Prostate gland (tissue), 2 donors: ENCODE measurements at regions not wholly inside any gene's neighbourhood (a gene's known extent, or its start where the extent isn't known, plus 50 kb on each side); places are given as distances from the start of the nearest gene placed in this dataset.

Experiments
- DNase-seq: peaks from one replicate; pipeline ENCODE4 v3.0.0-alpha.2; 2019; ENCODE audit warnings: low spot score
- H3K27ac ChIP-seq, 2 donors: fragments of 200-600 bp; sonication (generic); 2 replicates each; pipeline ENCODE4 v1.5.1; 2017 to 2019
- H3K27me3 ChIP-seq: fragments of 200-600 bp; sonication (generic); replicated peaks from 2 replicates; pipeline ENCODE4 v1.5.1; 2019; ENCODE audit not compliant: insufficient read depth
- H3K36me3 ChIP-seq, 2 donors: fragments of 200-600 bp; sonication (generic); 1 replicate in 1 of 2; 2 replicates in 1 of 2; pipeline versions ENCODE4 v1.5.1 to v1.8.1; 2017 to 2019
- H3K4me1 ChIP-seq: fragments of 200-600 bp; sonication (generic); replicated peaks from 2 replicates; pipeline ENCODE4 v1.5.1; 2019
- H3K4me3 ChIP-seq, 2 donors: fragments of 200-600 bp; sonication (generic); 2 replicates each; pipeline ENCODE4 v1.5.1; 2017 to 2019
- H3K9me3 ChIP-seq: fragments of 200-600 bp; sonication (generic); 2 replicates; pipeline ENCODE4 v1.5.1; 2017
- CTCF ChIP-seq, 4 experiments: fragments of 200-600 bp in 2 of 4; fragments of 450-650 bp in 2 of 4; sonication (generic) in 2 of 4; IDR thresholded peaks; 1 replicate in 3 of 4; 2 replicates in 1 of 4; pipeline ENCODE4 v1.5.1; 2016 to 2019; ENCODE audit warnings: antibody characterized with exemption in 4 of 4, mild to moderate bottlenecking in 2 of 4, moderate library complexity in 2 of 4
- POLR2A ChIP-seq: fragments of 450-650 bp; IDR thresholded peaks from one replicate; pipeline ENCODE4 v1.6.1; 2016; ENCODE audit warnings: antibody characterized with exemption, mild to moderate bottlenecking
- POLR2AphosphoS5 ChIP-seq: sonication (generic); formaldehyde crosslinking; IDR thresholded peaks from one replicate; pipeline ENCODE4 v1.6.1; 2017; ENCODE audit warnings: antibody characterized with exemption
- WGBS: methylation state at CpG from one replicate; pipeline ENCODE4 v1.1.5; 2018; 5-methylcytosine and 5-hydroxymethylcytosine counted together
- intact Hi-C: fragments of 100-400 bp; cut with DNase I; formaldehyde crosslinking; loops from one replicate; pipeline ENCODE4 v1.14.2; 2022

GRCh38 chr6:167485186-167485978 lies 160.5 kb downstream of the TTLL2 start:
- WGBS: 80% methylated on average over 16 of the region's 16 CpGs
- H3K4me1 ChIP-seq: peaks cover 2% of the 10 kb centered on the region
- no peak overlapping the region for H3K4me3 ChIP-seq
- DNase-seq: no peak
- no peaks in the 10 kb centered on the region for H3K9me3 ChIP-seq
- no peak overlapping the region for H3K27ac ChIP-seq
- TF ChIP-seq POLR2A: no peak
- no peak for TF ChIP-seq POLR2AphosphoS5
- peak in 3 of 4 experiments; percentile 28 to 52 (median 37) for TF ChIP-seq CTCF (IDR thresholded peaks at IDR 0.05)
- intact Hi-C loops: loop anchor here (5.0 kb wide), 1 partner anchor 412 kb away; no protein-coding TSS in a partner anchor
- no peaks in the 10 kb centered on the region for H3K36me3 ChIP-seq
- no peaks in the 10 kb centered on the region for H3K27me3 ChIP-seq

- no peak overlapping the region for H3K27ac ChIP-seq
- no peak for DNase-seq
- TF ChIP-seq CTCF (IDR thresholded peaks at IDR 0.05) (no peak), POLR2A (no peak), POLR2AphosphoS5 (no peak)
- intact Hi-C loops: loop anchor here (5.0 kb wide), 1 partner anchor 409 kb away; no protein-coding TSS in a partner anchor
- H3K9me3 ChIP-seq: no peaks in the 10 kb centered on the region
- H3K27me3 ChIP-seq: no peaks in the 10 kb centered on the region
- H3K4me3 ChIP-seq: no peak overlapping the region
- WGBS: 87% methylated on average over 18 of the region's 18 CpGs
- peaks cover 2% of the 10 kb centered on the region for H3K4me1 ChIP-seq
- H3K36me3 ChIP-seq: no peaks in the 10 kb centered on the region
These were observed 163.1 kb downstream of the TTLL2 start for GRCh38 chr6:167487749-167488664.

- peak; percentile 50 for DNase-seq
- H3K27me3 ChIP-seq: no peaks in the 10 kb centered on the region
- intact Hi-C loops: no loop called here
- H3K36me3 ChIP-seq: no peaks in the 10 kb centered on the region
- H3K4me3 ChIP-seq: no peak overlapping the region
- H3K27ac ChIP-seq: peak overlapping the region; percentile 57 to 77
- peaks cover 2% of the 10 kb centered on the region for H3K4me1 ChIP-seq
- TF ChIP-seq POLR2AphosphoS5 (peak; percentile 33), CTCF (IDR thresholded peaks at IDR 0.05) (no peak)
- 53% methylated on average over 12 of the region's 12 CpGs for WGBS
- H3K9me3 ChIP-seq: no peaks in the 10 kb centered on the region
These were observed 166.7 kb downstream of the TTLL2 start for GRCh38 chr6:167491438-167492099.

- TF ChIP-seq POLR2A (no peak), POLR2AphosphoS5 (peak; percentile 34)
- intact Hi-C loops: no loop called here
- Histone ChIP-seq H3K36me3 (no peaks in the 10 kb centered on the region), H3K27ac (peak overlapping the region; percentile 57 to 77), H3K27me3 (no peaks in the 10 kb centered on the region), H3K4me3 (no peak overlapping the region), H3K9me3 (no peaks in the 10 kb centered on the region), H3K4me1 (peaks cover 2% of the 10 kb centered on the region)
- 48% methylated on average over 12 of the region's 12 CpGs for WGBS
- peak; percentile 70 for DNase-seq
These were observed 167.2 kb downstream of the TTLL2 start for GRCh38 chr6:167492100-167492449.

- TF ChIP-seq POLR2AphosphoS5: no peak
- no peak for TF ChIP-seq CTCF (IDR thresholded peaks at IDR 0.05)
- TF ChIP-seq POLR2A: no peak
- intact Hi-C loops: no loop called here
These were observed 168.4 kb downstream of the TTLL2 start for GRCh38 chr6:167493310-167493709.

More at GRCh38 chr6:167493310-167493709, 168.4 kb downstream of the TTLL2 start:
- H3K9me3 ChIP-seq: no peaks in the 10 kb centered on the region
- peaks cover 2% of the 10 kb centered on the region for H3K4me1 ChIP-seq
- H3K27ac ChIP-seq: no peak overlapping the region
- H3K36me3 ChIP-seq: no peaks in the 10 kb centered on the region
- no peak overlapping the region for H3K4me3 ChIP-seq
- no peak for DNase-seq
- 93% methylated on average over 3 of the region's 3 CpGs for WGBS
- no peaks in the 10 kb centered on the region for H3K27me3 ChIP-seq
